ENCODE measurements at regions not wholly inside any gene's neighbourhood (a gene's known extent, or its start where the extent isn't known, plus 50 kb on each side); places are given as distances from the start of the nearest gene placed in this dataset.

GRCh38 chrX:10741003-10741402, 120.6 kb upstream of the MID1 start:
- DNase-seq (ENCODE audit: low read depth) = no peak
- in situ Hi-C loops (cut with HindIII; ENCODE audit: low pct_unique_long_range_greater_than_20kb, low sequenced_read_pairs) = no loop called here

DNA sequence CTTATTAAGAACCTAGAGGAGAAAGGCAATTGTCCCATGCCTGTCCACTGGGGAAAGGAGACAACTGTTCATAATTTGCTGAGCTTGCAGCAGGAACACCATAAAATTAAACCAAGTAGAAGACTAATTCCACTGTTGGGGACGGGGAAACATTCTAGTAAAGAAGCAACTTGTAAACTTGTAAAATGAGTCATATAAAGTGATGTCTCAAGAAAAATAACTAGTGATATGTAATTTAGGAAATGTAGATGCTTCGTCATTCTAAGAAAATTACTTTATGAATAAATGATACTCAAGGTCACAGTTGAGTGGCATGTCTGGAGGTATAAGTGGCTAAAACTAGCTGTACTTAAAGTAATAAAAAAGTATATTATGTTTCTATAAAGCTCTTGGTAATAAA, 121.2 kb upstream of the MID1 start:
- no peak for DNase-seq (ENCODE audit: low read depth)
- in situ Hi-C loops (cut with HindIII; ENCODE audit: low pct_unique_long_range_greater_than_20kb, low sequenced_read_pairs) = no loop called here

DNA sequence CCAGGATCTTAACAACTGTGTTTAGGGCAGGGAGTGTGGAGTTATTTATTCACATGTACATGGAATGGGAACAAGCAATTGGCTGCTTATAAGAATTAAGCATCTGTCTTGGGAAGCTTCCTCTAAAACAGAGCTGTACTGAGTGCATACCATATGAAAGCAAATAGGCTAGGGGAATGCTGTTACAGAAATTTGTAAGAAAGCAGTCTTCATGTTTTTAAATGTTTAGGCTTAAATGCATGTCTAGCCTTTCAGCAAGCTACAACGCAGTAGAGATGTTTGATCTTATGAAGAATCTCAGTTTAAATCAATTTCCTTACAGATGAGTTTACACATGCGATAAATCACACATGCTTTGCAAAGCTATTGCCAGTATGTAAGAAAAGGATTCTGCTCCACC, 123.1 kb upstream of the MID1 start:
- no peak for DNase-seq (ENCODE audit: low read depth)

GRCh38 chrX:10744007-10744406, 123.6 kb upstream of the MID1 start:
- no peak for DNase-seq (ENCODE audit: low read depth)
- in situ Hi-C loops (cut with HindIII; ENCODE audit: low pct_unique_long_range_greater_than_20kb, low sequenced_read_pairs) = no loop called here

More for the DNA sequence above, 123.1 kb upstream of the MID1 start:
- in situ Hi-C loops (cut with HindIII; ENCODE audit: low pct_unique_long_range_greater_than_20kb, low sequenced_read_pairs) = no loop called here

DNA sequence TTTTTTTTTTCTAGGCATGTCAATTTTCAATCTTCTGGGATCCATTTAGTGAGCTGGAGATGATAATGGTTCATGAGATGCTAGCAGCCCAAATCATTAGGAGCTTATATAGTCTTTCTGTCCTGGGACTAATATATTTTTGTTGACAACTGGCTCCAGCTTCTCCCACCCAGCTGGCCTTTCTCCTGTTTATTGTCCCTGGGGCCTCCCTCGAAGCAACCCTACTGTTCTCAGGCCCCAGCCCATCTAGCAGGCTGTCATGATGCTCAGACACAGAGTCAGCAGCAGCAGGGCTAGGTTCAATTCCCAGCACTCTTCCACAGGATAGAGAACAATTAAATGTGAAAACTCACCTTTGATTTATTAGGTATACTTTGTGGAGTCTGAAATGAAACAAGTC, 127.6 kb upstream of the MID1 start:
- DNase-seq (ENCODE audit: low read depth) = no peak
- in situ Hi-C loops (cut with HindIII; ENCODE audit: low pct_unique_long_range_greater_than_20kb, low sequenced_read_pairs) = no loop called here

- DNase-seq (ENCODE audit: low read depth) = no peak
- in situ Hi-C loops (cut with HindIII; ENCODE audit: low pct_unique_long_range_greater_than_20kb, low sequenced_read_pairs) = no loop called here
Measured at GRCh38 chrX:10749113-10749512, 128.7 kb upstream of the MID1 start.

GRCh38 chrX:10750581-10750980, 130.2 kb upstream of the MID1 start:
- in situ Hi-C loops (cut with HindIII; ENCODE audit: low pct_unique_long_range_greater_than_20kb, low sequenced_read_pairs) = no loop called here
- no peak for DNase-seq (ENCODE audit: low read depth)

GRCh38 chrX:10753116-10753515, 132.7 kb upstream of the MID1 start:
- in situ Hi-C loops (cut with HindIII; ENCODE audit: low pct_unique_long_range_greater_than_20kb, low sequenced_read_pairs) = no loop called here
- no peak for DNase-seq (ENCODE audit: low read depth)

DNA sequence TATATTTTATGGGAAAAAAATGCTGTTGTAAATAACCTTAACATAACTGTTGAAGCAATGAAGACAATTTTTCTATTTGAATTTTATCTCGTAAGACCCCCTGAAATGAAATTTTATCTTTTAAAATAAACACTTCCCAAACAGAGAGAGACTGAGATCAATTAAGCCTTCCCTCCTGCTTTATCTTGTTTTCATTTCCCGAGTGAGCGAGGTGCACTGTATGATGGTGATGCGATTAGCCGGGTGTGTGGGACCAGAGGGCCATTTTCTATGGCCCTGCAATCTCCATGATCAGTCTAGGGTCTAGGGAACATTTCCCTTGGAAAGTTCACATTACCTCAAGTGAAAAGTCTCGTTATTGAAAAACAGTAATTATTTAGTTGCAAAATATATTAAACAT, 134.1 kb upstream of the MID1 start:
- in situ Hi-C loops (cut with HindIII; ENCODE audit: low pct_unique_long_range_greater_than_20kb, low sequenced_read_pairs) = no loop called here
- no peak for DNase-seq (ENCODE audit: low read depth)

DNA sequence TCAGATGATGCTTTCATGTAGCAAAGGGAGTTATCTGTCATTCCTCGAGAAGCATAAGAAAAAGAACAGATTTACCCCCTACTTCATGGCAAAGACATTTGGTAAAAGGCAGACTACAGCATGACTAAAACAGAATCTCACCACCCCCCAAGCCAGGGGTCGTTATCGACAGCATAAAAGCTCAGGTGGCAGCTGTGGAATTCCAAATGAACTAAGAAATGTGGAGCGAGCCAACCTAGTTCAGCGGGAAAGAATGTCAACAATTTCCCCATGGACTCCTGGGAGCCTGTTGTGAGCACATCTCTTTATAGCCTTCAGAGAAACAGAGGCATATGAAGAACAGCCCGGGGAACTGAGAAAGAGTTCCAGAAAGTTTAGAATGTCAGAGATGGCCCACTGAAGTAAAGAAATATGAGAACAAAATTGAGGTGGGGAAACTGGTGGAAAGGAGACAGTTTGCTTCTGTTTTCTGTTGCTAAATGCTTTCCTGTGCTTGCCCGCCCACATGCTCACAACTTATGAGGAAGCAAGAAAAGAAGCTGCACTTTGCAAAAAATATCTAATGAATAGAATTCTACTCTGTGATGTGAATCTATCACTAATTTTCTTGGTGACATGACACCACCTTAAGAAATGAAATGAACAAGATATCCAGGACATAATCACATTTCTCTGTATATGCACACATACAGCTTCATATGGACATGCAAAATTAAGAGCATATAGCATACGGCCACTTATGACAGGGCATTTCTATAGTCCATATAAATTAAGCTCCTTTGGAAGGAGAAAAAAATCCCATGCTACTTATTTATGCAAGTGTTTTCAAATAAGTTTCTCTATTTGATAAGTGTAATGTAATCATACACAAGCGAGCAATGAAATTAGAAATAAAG, 135.3 kb upstream of the MID1 start:
- in situ Hi-C loops (cut with HindIII; ENCODE audit: low pct_unique_long_range_greater_than_20kb, low sequenced_read_pairs) = no loop called here
- DNase-seq (ENCODE audit: low read depth) = peak; percentile 46

DNA sequence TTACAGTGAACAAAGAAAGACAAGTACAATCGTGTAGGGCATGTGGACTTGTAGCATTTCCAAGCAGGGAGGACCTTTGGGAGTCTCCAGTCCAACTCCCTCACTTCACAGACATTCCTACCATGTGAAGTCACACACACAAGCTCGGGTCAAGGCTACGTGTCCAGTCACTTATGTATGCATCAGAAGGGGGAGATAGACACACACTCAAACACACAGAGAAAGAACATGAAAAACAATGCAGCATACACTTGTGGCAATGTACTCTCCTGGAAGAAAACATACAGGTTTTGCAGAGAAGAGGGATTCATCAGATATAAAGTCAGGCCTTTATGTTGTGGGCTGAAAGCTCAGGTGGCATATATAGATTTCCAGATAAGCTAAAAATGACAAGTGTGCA, 136.1 kb upstream of the MID1 start:
- peak; percentile 60 for DNase-seq (ENCODE audit: low read depth)
- in situ Hi-C loops (cut with HindIII; ENCODE audit: low pct_unique_long_range_greater_than_20kb, low sequenced_read_pairs) = no loop called here

GRCh38 chrX:10759141-10759799, 138.9 kb upstream of the MID1 start:
- no peak for DNase-seq (ENCODE audit: low read depth)
- in situ Hi-C loops (cut with HindIII; ENCODE audit: low pct_unique_long_range_greater_than_20kb, low sequenced_read_pairs) = no loop called here

DNA sequence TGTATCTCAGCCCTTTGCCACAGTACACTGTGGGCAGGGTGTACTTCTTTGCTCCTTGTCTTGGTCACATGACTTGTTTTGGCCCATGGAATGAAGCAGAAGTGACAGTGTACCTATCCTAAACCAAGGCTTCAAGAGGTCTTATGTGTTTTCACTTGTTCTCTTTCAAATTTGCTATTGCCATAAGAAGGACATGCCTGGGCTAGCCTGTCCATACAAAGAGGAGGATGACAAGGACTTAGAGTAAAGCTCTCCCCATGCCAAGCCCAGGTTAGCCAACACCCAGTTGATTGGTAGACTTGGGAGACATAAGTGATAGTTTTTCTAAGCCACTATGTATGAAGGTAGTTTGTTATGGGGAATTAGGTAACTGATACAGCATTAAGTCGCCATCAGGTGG, 141.1 kb upstream of the MID1 start:
- DNase-seq (ENCODE audit: low read depth) = no peak
- in situ Hi-C loops (cut with HindIII; ENCODE audit: low pct_unique_long_range_greater_than_20kb, low sequenced_read_pairs) = no loop called here

DNA sequence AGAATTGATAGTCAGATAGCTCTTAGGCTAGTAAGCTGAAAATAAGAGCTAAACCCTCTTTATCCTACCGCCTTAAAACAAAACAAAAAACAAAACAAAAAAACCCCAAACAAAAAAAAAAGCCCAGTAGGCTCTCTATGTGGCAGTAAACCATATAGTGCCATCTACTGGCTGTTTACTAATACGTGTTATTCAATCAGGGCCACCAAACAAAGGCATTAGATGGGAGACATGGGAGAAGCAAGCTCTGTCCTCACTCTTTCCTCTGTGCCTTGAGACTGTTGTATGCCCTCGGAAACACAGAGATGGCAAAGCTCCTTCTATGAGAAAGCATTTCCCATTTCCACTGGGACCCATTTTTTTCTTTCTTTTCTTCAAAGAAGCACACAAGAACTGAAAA, 148.8 kb upstream of the MID1 start:
- in situ Hi-C loops (cut with HindIII; ENCODE audit: low pct_unique_long_range_greater_than_20kb, low sequenced_read_pairs) = no loop called here
- peak; percentile 42 for DNase-seq (ENCODE audit: low read depth)

DNA sequence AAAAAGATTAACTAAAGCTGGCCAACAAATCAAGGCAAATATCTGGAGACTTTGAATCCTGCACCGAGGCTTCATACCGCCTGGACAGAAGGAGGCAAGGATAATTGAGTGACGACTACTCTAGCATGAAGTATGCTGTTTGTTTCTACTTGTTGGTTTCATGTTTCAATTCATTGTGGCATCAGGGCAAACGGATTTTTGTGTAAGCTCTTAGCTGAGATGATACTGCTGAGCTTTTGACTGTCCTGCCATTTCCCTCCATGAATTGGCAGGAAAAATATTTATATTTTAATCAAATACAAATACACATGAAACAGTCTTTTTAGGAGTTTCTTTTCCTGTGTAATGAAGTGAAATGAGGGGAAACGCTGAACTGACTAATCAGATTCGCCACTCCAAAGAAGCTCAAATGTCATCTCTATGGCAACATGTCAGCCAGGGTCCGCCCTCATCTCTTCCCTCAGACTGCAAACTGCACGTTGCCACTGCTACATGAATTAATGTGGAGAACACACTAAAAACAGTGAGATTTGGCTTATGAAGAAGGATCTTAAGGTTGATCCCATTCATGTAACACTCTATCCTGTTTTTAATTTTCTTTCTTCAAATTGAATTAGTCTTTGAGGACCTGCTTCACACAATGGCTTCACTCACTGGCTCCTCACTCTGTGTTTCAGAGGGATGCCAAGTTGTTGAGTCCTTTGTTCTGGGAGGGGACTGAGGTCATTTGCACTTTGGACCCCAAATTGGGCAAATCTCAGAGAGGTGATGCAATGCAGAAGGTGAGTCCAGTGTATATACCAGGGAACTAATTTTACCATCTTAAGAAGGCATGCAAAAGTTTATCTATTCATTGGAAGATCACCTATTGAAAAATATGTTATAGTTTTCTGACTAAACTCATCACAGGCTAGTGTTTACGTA, 149.6 kb upstream of the MID1 start:
- DNase-seq (ENCODE audit: low read depth) = peak; percentile 56
- in situ Hi-C loops (cut with HindIII; ENCODE audit: low pct_unique_long_range_greater_than_20kb, low sequenced_read_pairs) = no loop called here

DNA sequence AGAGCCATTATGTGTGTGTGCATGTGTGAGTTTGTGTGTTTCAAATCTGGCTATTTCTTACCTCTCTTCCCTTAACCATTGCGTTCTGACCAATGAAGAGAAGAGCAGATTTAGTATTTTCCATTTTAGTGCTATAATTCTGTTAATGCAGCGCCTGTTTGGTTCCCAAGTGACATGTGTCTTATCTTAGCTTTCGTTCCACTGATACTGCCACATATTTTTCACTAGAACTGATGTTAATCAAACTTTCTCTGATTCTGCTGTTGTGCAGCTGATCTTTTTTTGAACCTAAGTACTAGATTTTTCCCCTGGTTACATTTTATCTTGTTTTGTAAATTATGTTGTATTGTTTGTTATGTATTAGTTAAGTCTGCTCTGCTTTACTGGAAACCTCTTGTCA, 152.9 kb upstream of the MID1 start:
- in situ Hi-C loops (cut with HindIII; ENCODE audit: low pct_unique_long_range_greater_than_20kb, low sequenced_read_pairs) = no loop called here
- no peak for DNase-seq (ENCODE audit: low read depth)

DNA sequence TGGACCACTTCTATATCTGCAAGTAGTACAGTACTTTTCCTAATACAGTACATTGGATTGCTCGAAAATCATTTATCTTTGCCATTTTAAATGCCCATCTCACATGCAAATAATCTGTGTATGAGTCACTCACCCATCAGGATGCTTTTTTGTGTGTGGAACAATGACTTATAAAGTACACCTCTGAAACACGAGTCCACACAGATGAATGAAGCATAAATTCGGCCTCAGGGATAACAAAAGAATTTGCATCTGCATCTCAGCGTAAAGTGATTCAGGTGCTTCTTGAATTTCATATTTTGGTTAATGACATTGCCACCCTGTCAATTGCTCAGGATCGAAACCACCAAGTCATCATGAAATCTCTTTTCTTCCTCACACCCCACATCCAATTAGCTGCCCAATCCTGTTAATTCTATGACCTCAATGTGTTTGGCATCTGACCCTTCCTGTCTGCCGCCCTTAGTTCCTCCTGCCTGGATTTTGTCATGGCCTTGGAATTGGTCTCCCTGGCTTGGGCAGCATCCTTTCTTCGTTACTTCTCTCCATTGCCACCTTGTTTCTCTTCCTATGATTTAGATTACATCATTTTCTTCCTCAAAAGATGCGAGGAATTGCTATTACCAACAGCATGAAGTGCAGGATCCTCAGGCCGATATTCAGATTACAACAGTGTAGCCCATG, 161.6 kb upstream of the MID1 start:
- in situ Hi-C loops (cut with HindIII; ENCODE audit: low pct_unique_long_range_greater_than_20kb, low sequenced_read_pairs) = no loop called here
- no peak for DNase-seq (ENCODE audit: low read depth)

- in situ Hi-C loops (cut with HindIII; ENCODE audit: low pct_unique_long_range_greater_than_20kb, low sequenced_read_pairs) = no loop called here
- no peak for DNase-seq (ENCODE audit: low read depth)
Measured at GRCh38 chrX:10783451-10783995, 163.1 kb upstream of the MID1 start.
